ENCODE measurements at regions not wholly inside any gene's neighbourhood (a gene's known extent, or its start where the extent isn't known, plus 50 kb on each side); places are given as distances from the start of the nearest gene placed in this dataset.

DNA sequence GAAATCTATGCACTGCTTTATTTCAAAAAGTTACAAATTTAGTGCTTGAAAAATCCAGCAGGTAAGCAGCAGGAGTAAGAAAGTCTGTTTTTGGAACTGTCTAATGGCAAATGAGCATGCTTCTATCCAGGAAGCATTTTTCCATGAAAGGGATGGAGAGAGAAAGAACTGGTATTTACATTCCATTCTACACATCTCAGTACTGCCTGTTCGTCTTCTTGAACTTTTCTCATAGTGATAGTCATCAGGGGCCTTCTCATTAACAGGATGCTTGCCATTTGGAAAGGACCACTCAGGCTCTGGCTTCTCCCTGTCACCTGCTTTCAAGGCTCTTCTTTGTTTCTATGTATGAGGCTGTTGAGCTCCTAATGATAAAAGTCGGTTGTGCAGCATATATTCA is 267.3 kb upstream of the IL12A start:
- TF ChIP-seq, protein P1, sequence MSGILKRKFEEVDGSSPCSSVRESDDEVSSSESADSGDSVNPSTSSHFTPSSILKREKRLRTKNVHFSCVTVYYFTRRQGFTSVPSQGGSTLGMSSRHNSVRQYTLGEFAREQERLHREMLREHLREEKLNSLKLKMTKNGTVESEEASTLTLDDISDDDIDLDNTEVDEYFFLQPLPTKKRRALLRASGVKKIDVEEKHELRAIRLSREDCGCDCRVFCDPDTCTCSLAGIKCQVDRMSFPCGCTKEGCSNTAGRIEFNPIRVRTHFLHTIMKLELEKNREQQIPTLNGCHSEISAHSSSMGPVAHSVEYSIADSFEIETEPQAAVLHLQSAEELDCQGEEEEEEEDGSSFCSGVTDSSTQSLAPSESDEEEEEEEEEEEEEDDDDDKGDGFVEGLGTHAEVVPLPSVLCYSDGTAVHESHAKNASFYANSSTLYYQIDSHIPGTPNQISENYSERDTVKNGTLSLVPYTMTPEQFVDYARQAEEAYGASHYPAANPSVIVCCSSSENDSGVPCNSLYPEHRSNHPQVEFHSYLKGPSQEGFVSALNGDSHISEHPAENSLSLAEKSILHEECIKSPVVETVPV (CRISPR knock-in tag; IDR thresholded peaks at IDR 0.05), result no peak
- TF ChIP-seq TOX (CRISPR knock-in tag; IDR thresholded peaks at IDR 0.05; ENCODE audit: borderline replicate concordance) (no peak), ZFP30 (CRISPR knock-in tag; IDR thresholded peaks at IDR 0.05) (no peak)

Measured in SK-N-SH treated with all-trans-retinoic acid at 6 μM for 48 hours (cell line).